ENCODE measurements at regions not wholly inside any gene's neighbourhood (a gene's known extent, or its start where the extent isn't known, plus 50 kb on each side); places are given as distances from the start of the nearest gene placed in this dataset.
A peak's percentile ranks its signal among the peaks of the same experiment; 100 is the strongest.

- TF ChIP-seq ZFX (IDR thresholded peaks at IDR 0.05; ENCODE audit: borderline replicate concordance) = no peak
- TF ChIP-seq CTCF (IDR thresholded peaks at IDR 0.05) = no peak
- peak overlapping the region; percentile 43 for H3K27ac ChIP-seq
Observed at GRCh38 chr4:162684371-162684700, 482.4 kb downstream of the NAF1 start.

DNA sequence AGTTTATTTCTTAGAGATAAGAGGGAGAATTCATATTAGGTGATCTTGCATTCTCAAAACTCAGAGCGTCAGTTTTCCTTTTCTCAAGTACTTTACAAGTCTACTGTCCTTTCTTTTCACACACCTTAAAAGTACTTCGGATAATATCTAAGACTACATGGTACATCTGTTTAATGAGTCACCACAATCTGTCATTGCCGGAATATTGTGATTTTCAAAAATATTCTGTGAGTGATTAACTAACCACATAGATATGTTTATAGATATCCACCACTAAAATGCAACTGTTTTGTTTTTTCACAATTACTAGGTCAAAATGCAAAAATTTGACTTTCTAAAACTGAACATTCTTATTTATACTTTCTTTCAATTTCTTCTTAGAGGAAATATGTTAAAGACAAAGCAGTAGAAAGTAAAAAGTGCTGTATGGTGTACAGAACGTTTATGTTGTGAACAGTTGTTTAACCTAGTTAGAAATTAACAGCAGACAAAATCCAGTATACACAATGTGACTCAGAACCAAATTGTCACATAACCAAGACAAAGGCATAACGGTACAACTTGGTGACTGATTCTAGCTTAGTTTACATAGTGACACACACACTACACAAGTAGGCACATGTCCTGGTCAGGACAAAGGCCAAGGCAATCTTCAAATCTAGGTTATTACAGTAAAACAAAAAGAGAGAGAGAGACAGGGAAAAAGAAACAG, 482.9 kb downstream of the NAF1 start:
- H3K27ac ChIP-seq = peak overlapping the region; percentile 43
- TF ChIP-seq CTCF (IDR thresholded peaks at IDR 0.05) = no peak
- no peak for TF ChIP-seq ZFX (IDR thresholded peaks at IDR 0.05; ENCODE audit: borderline replicate concordance)

GRCh38 chr4:162682651-162683050, 484.0 kb downstream of the NAF1 start:
- no peak for TF ChIP-seq ZFX (IDR thresholded peaks at IDR 0.05; ENCODE audit: borderline replicate concordance)
- no peak for TF ChIP-seq CTCF (IDR thresholded peaks at IDR 0.05)
- no peak overlapping the region for H3K27ac ChIP-seq

GRCh38 chr4:162681212-162681611, 485.5 kb downstream of the NAF1 start:
- H3K27ac ChIP-seq = no peak overlapping the region
- TF ChIP-seq CTCF (IDR thresholded peaks at IDR 0.05) (no peak), ZFX (IDR thresholded peaks at IDR 0.05; ENCODE audit: borderline replicate concordance) (no peak)

DNA sequence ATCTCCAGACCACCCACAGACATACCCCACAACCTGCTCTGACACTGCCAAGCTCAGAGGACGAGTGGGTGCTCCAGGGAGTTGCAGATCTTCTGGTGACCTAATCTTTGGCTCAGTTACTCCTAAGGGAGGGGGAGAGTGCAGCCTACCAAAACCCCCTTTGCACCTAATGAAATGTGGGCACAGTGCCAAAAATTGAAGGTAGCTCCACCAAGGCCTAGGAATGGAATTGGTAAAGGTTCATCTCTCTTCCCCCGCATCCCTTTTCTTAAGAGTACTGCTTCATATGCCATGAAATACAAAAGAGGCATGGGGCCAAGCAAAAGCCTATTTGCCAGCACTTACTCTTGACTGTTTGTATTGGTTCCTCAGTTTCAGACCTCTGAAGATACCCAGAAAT, 491.0 kb downstream of the NAF1 start:
- no peak for TF ChIP-seq ZFX (IDR thresholded peaks at IDR 0.05; ENCODE audit: borderline replicate concordance)
- TF ChIP-seq CTCF (IDR thresholded peaks at IDR 0.05) = no peak
- no peak overlapping the region for H3K27ac ChIP-seq

DNA sequence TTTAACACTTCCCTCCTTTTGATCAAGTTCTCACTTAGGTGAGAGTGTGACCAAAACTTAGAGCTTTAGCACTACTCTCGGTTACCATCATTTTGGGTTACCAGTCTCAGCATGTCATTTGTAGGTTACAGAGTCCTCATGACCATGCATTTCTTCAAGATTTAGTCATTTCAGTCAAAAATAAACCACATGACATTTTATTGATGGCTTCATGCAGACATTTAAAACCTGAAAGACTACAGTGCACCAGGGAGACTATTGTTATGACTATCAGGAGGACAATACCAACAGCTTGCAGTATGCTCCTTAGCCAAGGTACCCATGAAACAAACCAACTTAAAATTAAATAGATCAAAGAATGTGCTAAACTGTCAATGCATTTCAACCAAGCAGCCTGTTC, 498.1 kb upstream of the FSTL5 start:
- no peak overlapping the region for H3K27ac ChIP-seq
- TF ChIP-seq ZFX (IDR thresholded peaks at IDR 0.05; ENCODE audit: borderline replicate concordance) = no peak
- TF ChIP-seq CTCF (IDR thresholded peaks at IDR 0.05) = no peak

DNA sequence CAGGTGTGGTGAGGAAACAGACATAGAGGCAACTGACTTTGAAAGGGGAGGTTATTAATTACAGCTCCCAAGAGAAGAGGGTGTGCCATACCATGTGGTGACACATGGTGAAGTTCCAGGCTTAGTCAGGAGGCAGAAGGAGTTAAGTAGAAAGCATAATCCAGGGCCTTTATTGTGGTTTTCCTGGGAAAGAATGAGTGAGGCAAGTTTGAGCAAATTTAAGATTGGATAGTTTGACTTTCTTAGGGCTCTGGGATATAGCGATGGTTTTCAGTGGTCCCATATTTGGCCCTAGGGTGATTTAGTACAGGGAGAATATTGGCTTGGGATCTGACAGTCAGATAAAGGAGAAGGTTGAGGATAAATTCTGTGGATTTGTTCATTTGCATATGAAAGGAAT, 495.9 kb upstream of the FSTL5 start:
- H3K27ac ChIP-seq = no peak overlapping the region
- TF ChIP-seq ZFX (IDR thresholded peaks at IDR 0.05; ENCODE audit: borderline replicate concordance) (no peak), CTCF (IDR thresholded peaks at IDR 0.05) (no peak)

Data from 22Rv1 (cell line).